PC-9 (cell line): ENCODE measurements at regions not wholly inside any gene's neighbourhood (a gene's known extent, or its start where the extent isn't known, plus 50 kb on each side); places are given as distances from the start of the nearest gene placed in this dataset.

Experiments
- BruUV-seq: library from RNA; stranded (reverse); fragments of 400-500 nt; replicated peaks from 2 replicates; lab custom pipeline; 2021; lab: Mats Ljungman, UMichigan
- CTCF ChIA-PET: fragments of 300-600 bp; sonication (Branson Sonifier 250); formaldehyde crosslinking; loops from one replicate; lab custom pipeline; 2022; ENCODE audit warnings: antibody characterized with exemption; lab: Charles Lee
- POLR2A ChIA-PET: fragments of 300-600 bp; sonication (Branson Sonifier 250); formaldehyde crosslinking; loops from one replicate; lab custom pipeline; 2022; ENCODE audit warnings: antibody characterized with exemption; ENCODE audit not compliant: unreplicated experiment; lab: Charles Lee
- DNase-seq, 2 experiments: peaks; one replicate each; pipeline versions ENCODE4 v3.0.0 to v3.0.0-alpha.2; 2015 to 2022; ENCODE audit warnings: mixed read lengths in 1 of 2
- H2AFZ ChIP-seq: fragments of 200-600 bp; sonication (generic); 2 replicates; pipeline ENCODE4 v1.8.1; 2017; ENCODE audit warnings: antibody characterized with exemption
- H3F3A ChIP-seq: fragments of 200-600 bp; sonication (generic); 2 replicates; pipeline ENCODE4 v1.8.1; 2017; ENCODE audit warnings: antibody characterized with exemption, mild to moderate bottlenecking, low read depth; ENCODE audit not compliant: insufficient read depth
- H3K27ac ChIP-seq: fragments of 200-600 bp; sonication (generic); 2 replicates; pipeline ENCODE4 v1.6.1; 2016; ENCODE audit warnings: mixed run types
- H3K27me3 ChIP-seq: fragments of 200-600 bp; sonication (generic); 2 replicates; pipeline ENCODE4 v1.6.1; 2016; ENCODE audit warnings: low read depth, mixed run types; ENCODE audit not compliant: insufficient read depth
- H3K36me3 ChIP-seq: fragments of 200-600 bp; sonication (generic); 2 replicates; pipeline ENCODE4 v1.6.1; 2016; ENCODE audit warnings: low read depth, mixed run types
- H3K4me1 ChIP-seq: fragments of 200-600 bp; sonication (generic); replicated peaks from 2 replicates; pipeline ENCODE4 v1.6.1; 2016; ENCODE audit warnings: mixed run types; ENCODE audit not compliant: insufficient read depth
- H3K4me2 ChIP-seq: fragments of 200-600 bp; sonication (generic); 2 replicates; pipeline ENCODE4 v1.6.1; 2017; ENCODE audit warnings: mixed run types
- H3K4me3 ChIP-seq: fragments of 200-600 bp; sonication (generic); 2 replicates; pipeline ENCODE4 v1.6.1; 2016; ENCODE audit warnings: mixed run types
- H3K79me2 ChIP-seq: fragments of 200-600 bp; sonication (generic); 2 replicates; pipeline ENCODE4 v1.6.1; 2017; ENCODE audit warnings: low read depth, mixed run types
- H3K9me2 ChIP-seq: fragments of 200-600 bp; sonication (generic); 2 replicates; pipeline ENCODE4 v1.8.1; 2017; ENCODE audit warnings: mild to moderate bottlenecking; ENCODE audit not compliant: insufficient read depth
- H3K9me3 ChIP-seq: fragments of 200-600 bp; sonication (generic); 2 replicates; pipeline ENCODE4 v1.8.1; 2016; ENCODE audit warnings: low read depth; ENCODE audit not compliant: insufficient read depth
- H4K20me1 ChIP-seq: fragments of 200-600 bp; sonication (generic); 2 replicates; pipeline ENCODE4 v1.8.1; 2017; ENCODE audit not compliant: insufficient read depth
- CTCF ChIP-seq: fragments of 200-600 bp; sonication (generic); conservative IDR thresholded peaks from 2 replicates; pipeline ENCODE4 v1.6.1; 2017; ENCODE audit warnings: mixed run types, antibody characterized with exemption, mild to moderate bottlenecking, moderate library complexity
- EZH2 ChIP-seq: fragments of 200-600 bp; sonication (generic); IDR thresholded peaks from 2 replicates; pipeline ENCODE4 v1.8.0; 2017; ENCODE audit warnings: antibody characterized with exemption, low read depth
- intact Hi-C: fragments of 100-400 bp; cut with micrococcal nuclease; formaldehyde crosslinking; loops from one replicate; pipeline ENCODE4 v1.10.0; 2022; ENCODE audit not compliant: unreplicated experiment

DNA sequence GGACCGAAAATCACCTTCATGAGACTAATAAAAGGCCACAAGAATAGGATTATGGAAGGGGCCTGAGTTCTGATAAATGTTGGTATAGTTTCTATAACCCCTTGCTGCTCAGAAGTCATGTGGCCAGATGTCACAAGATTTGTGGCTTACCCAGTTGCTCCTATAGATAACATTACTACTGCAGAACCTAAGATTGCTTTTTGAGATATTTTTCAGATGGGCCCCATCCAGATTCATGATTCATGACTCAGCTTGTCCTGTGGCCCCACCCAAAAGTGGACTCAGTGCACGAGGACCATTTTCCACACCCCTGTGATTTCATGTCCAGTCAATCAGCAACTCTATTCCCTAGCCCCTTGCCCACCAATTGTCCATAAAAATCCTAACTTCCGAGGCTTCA lies 209.0 kb downstream of the ACTR3B start:
- no peaks in the 10 kb centered on the region for H3F3A ChIP-seq
- H3K79me2 ChIP-seq: no peaks in the 10 kb centered on the region
- H3K4me2 ChIP-seq: no peak overlapping the region
- ChIA-PET CTCF (interaction anchor here (0.6 kb wide), 1 partner anchor 1562 kb away, joined by 4 read pairs; no protein-coding TSS in a partner anchor), POLR2A (no interaction called here)
- H3K27me3 ChIP-seq: peaks cover 51% of the 10 kb centered on the region
- no peak overlapping the region for H2AFZ ChIP-seq
- H3K4me3 ChIP-seq: no peak overlapping the region
- DNase-seq: no peak
- TF ChIP-seq EZH2 (no peak), CTCF (no peak)
- no peaks in the 10 kb centered on the region for H4K20me1 ChIP-seq
- H3K27ac ChIP-seq: no peak overlapping the region
- intact Hi-C loops: no loop called here
- no peaks in the 10 kb centered on the region for H3K36me3 ChIP-seq
- H3K9me2 ChIP-seq: no peaks in the 10 kb centered on the region; the same call in 1 of the 2 replicates
- no peaks in the 10 kb centered on the region for H3K9me3 ChIP-seq
- H3K4me1 ChIP-seq: no peaks in the 10 kb centered on the region
- no TSS peak for BruUV-seq

- TF ChIP-seq CTCF: no peak
- TF ChIP-seq EZH2: no peak
- intact Hi-C loops: no loop called here
- POLR2A ChIA-PET: no interaction called here
- Histone ChIP-seq H4K20me1 (no peaks in the 10 kb centered on the region), H3K36me3 (no peaks in the 10 kb centered on the region), H3K9me2 (no peaks in the 10 kb centered on the region; the same call in 1 of the 2 replicates), H3K4me2 (no peak overlapping the region), H3K27me3 (peaks cover 53% of the 10 kb centered on the region), H3K79me2 (no peaks in the 10 kb centered on the region), H3K27ac (no peak overlapping the region), H2AFZ (no peak overlapping the region), H3K9me3 (no peaks in the 10 kb centered on the region), H3K4me1 (no peaks in the 10 kb centered on the region), H3K4me3 (no peak overlapping the region), H3F3A (no peaks in the 10 kb centered on the region)
- no TSS peak for BruUV-seq
- CTCF ChIA-PET: no interaction called here
- no peak for DNase-seq
Observed at GRCh38 chr7:152969335-152969734, 209.8 kb downstream of the ACTR3B start.

GRCh38 chr7:152969839-152970238 lies 210.3 kb downstream of the ACTR3B start:
- H3K4me1 ChIP-seq: no peaks in the 10 kb centered on the region
- no peak overlapping the region for H2AFZ ChIP-seq
- intact Hi-C loops: no loop called here
- no TSS peak for BruUV-seq
- H3K9me3 ChIP-seq: no peaks in the 10 kb centered on the region
- CTCF ChIA-PET: no interaction called here
- no peaks in the 10 kb centered on the region for H4K20me1 ChIP-seq
- H3K4me2 ChIP-seq: no peak overlapping the region
- H3K27ac ChIP-seq: no peak overlapping the region
- H3K27me3 ChIP-seq: peaks cover 52% of the 10 kb centered on the region
- TF ChIP-seq EZH2 (no peak), CTCF (no peak)
- no peaks in the 10 kb centered on the region for H3F3A ChIP-seq
- H3K36me3 ChIP-seq: no peaks in the 10 kb centered on the region
- POLR2A ChIA-PET: no interaction called here
- H3K9me2 ChIP-seq: no peaks in the 10 kb centered on the region; the same call in 1 of the 2 replicates
- no peaks in the 10 kb centered on the region for H3K79me2 ChIP-seq
- DNase-seq: no peak
- H3K4me3 ChIP-seq: no peak overlapping the region
